ENCODE measurements at regions not wholly inside any gene's neighbourhood (a gene's known extent, or its start where the extent isn't known, plus 50 kb on each side); places are given as distances from the start of the nearest gene placed in this dataset.
A peak's percentile ranks its signal among the peaks of the same experiment; 100 is the strongest.

- no peak for DNase-seq
Measured at GRCh38 chr15:69747193-69747592, 294.6 kb downstream of the RPLP1 start.

- DNase-seq: no peak
Measured at GRCh38 chr15:69748131-69748530, 295.5 kb downstream of the RPLP1 start.

- DNase-seq: no peak
Measured at GRCh38 chr15:69748576-69749185, 296.1 kb downstream of the RPLP1 start.

- DNase-seq: no peak
Measured at GRCh38 chr15:69749274-69749673, 296.7 kb downstream of the RPLP1 start.

GRCh38 chr15:69749797-69750196 lies 297.2 kb downstream of the RPLP1 start:
- no peak for DNase-seq

GRCh38 chr15:69750253-69750652 lies 297.6 kb downstream of the RPLP1 start:
- no peak for DNase-seq

- no peak for DNase-seq
Measured at GRCh38 chr15:69751147-69751546, 298.5 kb downstream of the RPLP1 start.

GRCh38 chr15:69751566-69751965 lies 298.9 kb downstream of the RPLP1 start:
- DNase-seq: no peak

GRCh38 chr15:69753867-69754266 lies 301.2 kb downstream of the RPLP1 start:
- DNase-seq: no peak

GRCh38 chr15:69754313-69754712 lies 301.7 kb downstream of the RPLP1 start:
- DNase-seq: no peak

- no peak for DNase-seq
Measured at GRCh38 chr15:69755551-69756310, 303.1 kb downstream of the RPLP1 start.

- DNase-seq: no peak
Measured at GRCh38 chr15:69756440-69756839, 303.8 kb downstream of the RPLP1 start.

- DNase-seq: no peak
Measured at GRCh38 chr15:69757186-69757585, 304.6 kb downstream of the RPLP1 start.

- no peak for DNase-seq
Measured at GRCh38 chr15:69758291-69758771, 305.7 kb downstream of the RPLP1 start.

GRCh38 chr15:69758810-69759790 lies 306.5 kb downstream of the RPLP1 start:
- DNase-seq: peak; percentile 85

- peak; percentile 77 for DNase-seq
Measured at GRCh38 chr15:69760258-69760845, 307.7 kb downstream of the RPLP1 start.

- peak; percentile 66 for DNase-seq
Measured at GRCh38 chr15:69760890-69761568, 308.4 kb downstream of the RPLP1 start.

- DNase-seq: no peak
Measured at GRCh38 chr15:69762373-69763148, 309.9 kb downstream of the RPLP1 start.

- no peak for DNase-seq
Measured at GRCh38 chr15:69763831-69764230, 311.2 kb downstream of the RPLP1 start.

GRCh38 chr15:69766156-69766555 lies 313.5 kb downstream of the RPLP1 start:
- DNase-seq: no peak

GRCh38 chr15:69767191-69767590 lies 314.6 kb downstream of the RPLP1 start:
- DNase-seq: no peak

Measured in GF-D8 (cell line).